ENCODE measurements at regions not wholly inside any gene's neighbourhood (a gene's known extent, or its start where the extent isn't known, plus 50 kb on each side); places are given as distances from the start of the nearest gene placed in this dataset.

DNA sequence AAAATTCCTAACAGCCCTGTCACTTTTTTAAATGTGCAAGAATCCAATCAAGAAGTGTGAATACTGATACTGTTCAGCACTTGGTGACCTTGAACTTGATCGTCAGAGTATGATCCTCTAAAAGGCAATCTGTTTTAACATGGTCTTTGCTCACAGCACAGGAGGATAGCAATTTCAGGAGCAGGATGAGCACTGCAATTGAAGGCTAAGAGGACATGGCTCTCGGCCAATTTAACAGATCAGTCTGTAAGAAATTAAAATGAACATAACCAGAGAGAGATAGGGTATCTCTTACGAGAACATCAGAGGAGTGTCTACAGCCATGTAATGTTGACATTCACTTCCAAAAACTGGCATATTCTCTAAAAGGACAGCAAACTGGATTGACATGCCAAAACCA, 243.1 kb downstream of the LTN1 start:
- H3K36me3 Mint-ChIP-seq (ENCODE audit: low read depth) = no peaks in the 10 kb centered on the region

DNA sequence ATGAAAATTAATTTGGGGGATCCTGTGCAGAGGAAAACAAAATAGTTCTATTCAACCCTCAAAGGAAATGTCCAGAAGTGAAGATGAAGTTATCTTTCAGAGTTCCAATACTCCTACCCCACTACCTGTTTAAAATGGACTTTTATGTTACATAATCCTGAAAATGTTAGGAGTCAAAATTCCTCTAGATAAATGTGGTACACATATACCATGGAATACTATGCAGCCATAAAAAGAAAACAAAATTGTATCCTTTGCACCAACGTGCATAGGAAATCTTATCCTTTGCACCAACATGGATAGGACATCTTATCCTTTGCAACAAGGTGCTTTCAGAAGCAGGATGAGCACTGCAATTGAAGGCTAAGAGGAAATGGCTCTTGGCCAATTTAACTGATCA, 245.2 kb downstream of the LTN1 start:
- TF ChIP-seq, protein P1, sequence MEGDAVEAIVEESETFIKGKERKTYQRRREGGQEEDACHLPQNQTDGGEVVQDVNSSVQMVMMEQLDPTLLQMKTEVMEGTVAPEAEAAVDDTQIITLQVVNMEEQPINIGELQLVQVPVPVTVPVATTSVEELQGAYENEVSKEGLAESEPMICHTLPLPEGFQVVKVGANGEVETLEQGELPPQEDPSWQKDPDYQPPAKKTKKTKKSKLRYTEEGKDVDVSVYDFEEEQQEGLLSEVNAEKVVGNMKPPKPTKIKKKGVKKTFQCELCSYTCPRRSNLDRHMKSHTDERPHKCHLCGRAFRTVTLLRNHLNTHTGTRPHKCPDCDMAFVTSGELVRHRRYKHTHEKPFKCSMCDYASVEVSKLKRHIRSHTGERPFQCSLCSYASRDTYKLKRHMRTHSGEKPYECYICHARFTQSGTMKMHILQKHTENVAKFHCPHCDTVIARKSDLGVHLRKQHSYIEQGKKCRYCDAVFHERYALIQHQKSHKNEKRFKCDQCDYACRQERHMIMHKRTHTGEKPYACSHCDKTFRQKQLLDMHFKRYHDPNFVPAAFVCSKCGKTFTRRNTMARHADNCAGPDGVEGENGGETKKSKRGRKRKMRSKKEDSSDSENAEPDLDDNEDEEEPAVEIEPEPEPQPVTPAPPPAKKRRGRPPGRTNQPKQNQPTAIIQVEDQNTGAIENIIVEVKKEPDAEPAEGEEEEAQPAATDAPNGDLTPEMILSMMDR (IDR thresholded peaks at IDR 0.05; ENCODE audit: unreplicated experiment in 3 of 3) = no peak
- no peaks in the 10 kb centered on the region for H3K9me3 Mint-ChIP-seq
- H3K4me3 Mint-ChIP-seq = no peak overlapping the region
- H3K36me3 Mint-ChIP-seq (ENCODE audit: low read depth) = no peaks in the 10 kb centered on the region
- H3K27me3 Mint-ChIP-seq (ENCODE audit: low read depth) = no peaks in the 10 kb centered on the region
- H3K27ac Mint-ChIP-seq = no peak overlapping the region
- peaks cover 10% of the 10 kb centered on the region for H3K4me1 Mint-ChIP-seq

More for the DNA sequence above, 243.1 kb downstream of the LTN1 start:
- Mint-ChIP-seq H3K4me3 (no peak overlapping the region), H3K27me3 (ENCODE audit: low read depth) (no peaks in the 10 kb centered on the region), H3K4me1 (no peaks in the 10 kb centered on the region), H3K9me3 (no peaks in the 10 kb centered on the region), H3K27ac (no peak overlapping the region)
- TF ChIP-seq, protein P1 (IDR thresholded peaks at IDR 0.05; ENCODE audit: unreplicated experiment in 3 of 3) = no peak

DNA sequence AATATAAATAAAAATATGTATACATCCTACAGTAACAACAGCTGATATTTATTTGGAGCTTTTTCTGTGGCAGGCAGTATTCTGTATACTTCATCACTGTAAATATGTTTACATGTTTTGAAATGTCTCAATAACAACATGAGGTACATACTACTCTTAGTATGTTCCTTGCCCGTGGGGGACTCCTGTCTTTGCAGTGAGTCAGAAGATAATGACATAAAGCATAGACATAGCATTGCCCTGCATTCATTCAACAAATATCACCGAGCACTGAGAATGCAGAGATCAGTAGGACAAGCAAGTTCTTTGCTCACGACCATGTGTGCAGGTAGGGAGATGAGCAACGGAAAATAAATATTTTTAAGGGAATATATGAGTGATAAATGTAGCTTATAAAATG, 246.5 kb downstream of the LTN1 start:
- H3K36me3 Mint-ChIP-seq (ENCODE audit: low read depth) = no peaks in the 10 kb centered on the region
- H3K27me3 Mint-ChIP-seq (ENCODE audit: low read depth) = no peaks in the 10 kb centered on the region
- TF ChIP-seq, protein P1 (IDR thresholded peaks at IDR 0.05; ENCODE audit: unreplicated experiment in 3 of 3) = no peak
- H3K27ac Mint-ChIP-seq = no peak overlapping the region
- peaks cover 14% of the 10 kb centered on the region for H3K4me1 Mint-ChIP-seq
- H3K4me3 Mint-ChIP-seq = no peak overlapping the region
- no peaks in the 10 kb centered on the region for H3K9me3 Mint-ChIP-seq

DNA sequence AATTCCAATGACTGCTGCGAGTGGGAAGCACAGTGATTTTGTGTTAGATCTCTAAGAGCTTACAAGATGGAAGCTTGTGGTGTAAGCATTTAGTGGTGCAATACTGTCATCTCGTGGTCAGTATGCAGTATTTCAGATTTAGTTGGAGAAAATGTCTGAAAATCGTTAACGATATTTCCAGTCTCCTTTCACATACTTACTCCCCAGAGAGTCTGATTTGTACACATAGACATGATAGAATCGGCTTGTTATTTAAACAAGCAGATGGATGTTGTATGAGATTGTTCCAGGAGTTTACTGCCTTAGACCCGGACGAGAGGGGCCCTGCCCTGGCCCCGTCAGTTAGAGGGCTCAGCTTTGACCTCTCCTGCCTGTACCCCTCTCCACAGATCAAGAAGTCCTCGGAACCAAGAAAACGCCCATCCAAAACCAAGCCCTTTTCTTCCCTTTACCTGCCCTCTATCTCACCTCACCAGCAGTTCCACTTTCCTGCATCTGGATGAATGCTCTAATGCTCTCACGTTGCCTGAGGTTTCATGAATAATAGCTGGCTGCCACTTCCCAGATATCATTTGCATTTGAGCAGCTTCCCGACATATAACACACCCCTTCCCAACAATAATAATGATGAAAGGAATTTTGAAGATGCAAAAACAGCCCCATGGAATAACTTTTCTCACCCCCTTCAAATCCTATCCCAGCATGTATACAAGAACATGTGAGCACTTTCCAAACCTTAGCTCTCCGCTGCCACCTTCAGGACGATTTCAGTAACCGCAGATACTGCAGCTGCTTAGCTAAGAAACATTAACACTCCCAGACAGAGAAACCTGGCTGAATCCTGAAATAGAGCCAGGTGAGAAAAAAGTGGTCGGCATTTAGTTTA, 247.3 kb downstream of the LTN1 start:
- Mint-ChIP-seq H3K9me3 (no peaks in the 10 kb centered on the region), H3K36me3 (ENCODE audit: low read depth) (no peaks in the 10 kb centered on the region), H3K27ac (no peak overlapping the region), H3K27me3 (ENCODE audit: low read depth) (no peaks in the 10 kb centered on the region), H3K4me3 (no peak overlapping the region), H3K4me1 (peaks cover 14% of the 10 kb centered on the region)
- TF ChIP-seq, protein P1 (IDR thresholded peaks at IDR 0.05; ENCODE audit: unreplicated experiment in 3 of 3) = peak; percentile 91 to 93 (median 92)

DNA sequence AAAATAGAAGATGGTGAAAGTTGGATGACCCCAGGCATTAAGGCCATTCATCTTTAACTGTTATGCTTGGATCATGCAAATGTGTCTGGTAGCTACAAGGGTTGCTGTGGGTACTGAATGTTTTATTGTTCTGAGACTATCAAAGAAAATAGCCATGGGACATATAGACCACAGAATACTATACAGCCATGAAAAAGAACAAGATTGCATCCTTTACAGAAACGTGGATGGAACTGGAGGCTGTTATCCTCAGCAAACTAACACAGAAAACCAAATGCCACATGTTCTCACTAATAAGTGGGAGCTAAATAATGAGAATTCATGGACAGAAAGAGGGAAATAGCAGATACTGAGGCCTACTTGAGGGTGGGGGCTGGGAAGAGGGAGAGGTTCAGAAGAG, 249.0 kb downstream of the LTN1 start:
- H3K4me3 Mint-ChIP-seq = no peak overlapping the region
- no peaks in the 10 kb centered on the region for H3K9me3 Mint-ChIP-seq
- no peaks in the 10 kb centered on the region for H3K27me3 Mint-ChIP-seq (ENCODE audit: low read depth)
- no peaks in the 10 kb centered on the region for H3K36me3 Mint-ChIP-seq (ENCODE audit: low read depth)
- TF ChIP-seq, protein P1 (IDR thresholded peaks at IDR 0.05; ENCODE audit: unreplicated experiment in 3 of 3) = no peak
- peak overlapping the region; percentile 20 to 77 (median 48) for H3K27ac Mint-ChIP-seq
- peaks cover 24% of the 10 kb centered on the region for H3K4me1 Mint-ChIP-seq

DNA sequence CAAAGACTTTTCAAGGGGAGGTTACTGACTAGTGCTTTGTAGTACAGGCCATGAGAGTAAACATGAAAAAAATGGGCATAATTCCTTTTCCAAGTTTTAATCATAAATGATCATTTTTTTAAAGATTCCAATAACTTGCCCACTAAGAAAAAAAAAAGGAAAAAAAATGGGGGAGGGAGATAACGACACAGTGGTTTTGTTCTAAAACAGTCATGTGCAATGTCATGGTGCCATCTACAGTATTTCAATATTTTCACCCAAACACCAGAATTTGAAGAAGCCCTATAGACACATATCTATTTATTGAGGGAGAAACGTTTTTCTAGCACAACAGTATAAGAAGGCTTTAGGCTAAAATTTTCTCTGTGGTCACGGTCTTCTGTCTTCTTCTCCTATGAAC, 250.2 kb downstream of the LTN1 start:
- Mint-ChIP-seq H3K36me3 (ENCODE audit: low read depth) (no peaks in the 10 kb centered on the region), H3K27ac (peak overlapping the region; percentile 20 to 77 (median 73)), H3K4me1 (peaks cover 36% of the 10 kb centered on the region), H3K4me3 (no peak overlapping the region), H3K9me3 (no peaks in the 10 kb centered on the region), H3K27me3 (ENCODE audit: low read depth) (no peaks in the 10 kb centered on the region)
- TF ChIP-seq, protein P1 (IDR thresholded peaks at IDR 0.05; ENCODE audit: unreplicated experiment in 3 of 3) = peak in 2 of 3 experiments; percentile 44 to 47

Measured in nephron (organoid).